ENCODE measurements at regions not wholly inside any gene's neighbourhood (a gene's known extent, or its start where the extent isn't known, plus 50 kb on each side); places are given as distances from the start of the nearest gene placed in this dataset.

- no peaks in the 10 kb centered on the region for H3K9me3 ChIP-seq (ENCODE audit: control insufficient read depth in 5 of 5, low read length in 5 of 5)
- H3K9ac ChIP-seq (ENCODE audit: low read length in 5 of 5): no peak overlapping the region
- no peak overlapping the region for H3K4me3 ChIP-seq (ENCODE audit: low read depth in 1 of 5, low read length in 5 of 5)
- peaks cover 0 to 13% (median 8%) of the 10 kb centered on the region in 5 donors for H3K4me1 ChIP-seq (ENCODE audit: control insufficient read depth in 5 of 5, insufficient read depth in 5 of 5, low read length in 5 of 5)
- H3K27ac ChIP-seq (ENCODE audit: low read depth, low read length): no peak overlapping the region
- no peaks in the 10 kb centered on the region for H3K27me3 ChIP-seq (ENCODE audit: control insufficient read depth in 5 of 5, insufficient read depth in 4 of 5, low read length in 5 of 5)
- H3K36me3 ChIP-seq (ENCODE audit: control insufficient read depth in 5 of 5, insufficient read depth in 5 of 5, low read length in 5 of 5): no peaks in the 10 kb centered on the region
These were observed 101.4 kb upstream of the PDE5A start for GRCh38 chr4:119729835-119730670.

GRCh38 chr4:119728692-119729593, 100.3 kb upstream of the PDE5A start:
- Histone ChIP-seq H3K36me3 (ENCODE audit: control insufficient read depth in 5 of 5, insufficient read depth in 5 of 5, low read length in 5 of 5) (no peaks in the 10 kb centered on the region), H3K4me1 (ENCODE audit: control insufficient read depth in 5 of 5, insufficient read depth in 5 of 5, low read length in 5 of 5) (peaks cover 0 to 13% (median 8%) of the 10 kb centered on the region in 5 donors)

GRCh38 chr4:119728185-119728584, 99.6 kb upstream of the PDE5A start:
- Histone ChIP-seq H3K9me3 (ENCODE audit: control insufficient read depth in 5 of 5, low read length in 5 of 5) (no peaks in the 10 kb centered on the region), H3K9ac (ENCODE audit: low read length in 5 of 5) (no peak overlapping the region)

More at GRCh38 chr4:119728692-119729593, 100.3 kb upstream of the PDE5A start:
- Histone ChIP-seq H3K27ac (ENCODE audit: low read depth, low read length) (no peak overlapping the region), H3K4me3 (ENCODE audit: low read depth in 1 of 5, low read length in 5 of 5) (no peak overlapping the region), H3K9me3 (ENCODE audit: control insufficient read depth in 5 of 5, low read length in 5 of 5) (no peaks in the 10 kb centered on the region), H3K9ac (ENCODE audit: low read length in 5 of 5) (no peak overlapping the region), H3K27me3 (ENCODE audit: control insufficient read depth in 5 of 5, insufficient read depth in 4 of 5, low read length in 5 of 5) (no peaks in the 10 kb centered on the region)

GRCh38 chr4:119726505-119726904, 97.9 kb upstream of the PDE5A start:
- H3K9me3 ChIP-seq (ENCODE audit: control insufficient read depth in 5 of 5, low read length in 5 of 5): no peaks in the 10 kb centered on the region
- no peak overlapping the region for H3K9ac ChIP-seq (ENCODE audit: low read length in 5 of 5)
- H3K27me3 ChIP-seq (ENCODE audit: control insufficient read depth in 5 of 5, insufficient read depth in 4 of 5, low read length in 5 of 5): no peaks in the 10 kb centered on the region
- H3K4me3 ChIP-seq (ENCODE audit: low read depth in 1 of 5, low read length in 5 of 5): no peak overlapping the region
- peaks cover 0 to 9% (median 3%) of the 10 kb centered on the region in 5 donors for H3K4me1 ChIP-seq (ENCODE audit: control insufficient read depth in 5 of 5, insufficient read depth in 5 of 5, low read length in 5 of 5)
- H3K27ac ChIP-seq (ENCODE audit: low read depth, low read length): no peak overlapping the region
- no peaks in the 10 kb centered on the region for H3K36me3 ChIP-seq (ENCODE audit: control insufficient read depth in 5 of 5, insufficient read depth in 5 of 5, low read length in 5 of 5)

More at GRCh38 chr4:119728185-119728584, 99.6 kb upstream of the PDE5A start:
- H3K27ac ChIP-seq (ENCODE audit: low read depth, low read length): no peak overlapping the region
- no peak overlapping the region for H3K4me3 ChIP-seq (ENCODE audit: low read depth in 1 of 5, low read length in 5 of 5)
- H3K27me3 ChIP-seq (ENCODE audit: control insufficient read depth in 5 of 5, insufficient read depth in 4 of 5, low read length in 5 of 5): no peaks in the 10 kb centered on the region
- peaks cover 0 to 13% (median 8%) of the 10 kb centered on the region in 5 donors for H3K4me1 ChIP-seq (ENCODE audit: control insufficient read depth in 5 of 5, insufficient read depth in 5 of 5, low read length in 5 of 5)
- no peaks in the 10 kb centered on the region for H3K36me3 ChIP-seq (ENCODE audit: control insufficient read depth in 5 of 5, insufficient read depth in 5 of 5, low read length in 5 of 5)

- no peaks in the 10 kb centered on the region for H3K9me3 ChIP-seq (ENCODE audit: control insufficient read depth in 5 of 5, low read length in 5 of 5)
- no peak overlapping the region for H3K9ac ChIP-seq (ENCODE audit: low read length in 5 of 5)
- H3K27ac ChIP-seq (ENCODE audit: low read depth, low read length): no peak overlapping the region
- no peaks in the 10 kb centered on the region for H3K27me3 ChIP-seq (ENCODE audit: control insufficient read depth in 5 of 5, insufficient read depth in 4 of 5, low read length in 5 of 5)
- H3K4me3 ChIP-seq (ENCODE audit: low read depth in 1 of 5, low read length in 5 of 5): no peak overlapping the region
- no peaks in the 10 kb centered on the region for H3K36me3 ChIP-seq (ENCODE audit: control insufficient read depth in 5 of 5, insufficient read depth in 5 of 5, low read length in 5 of 5)
- peaks cover 0 to 4% (median 3%) of the 10 kb centered on the region in 5 donors for H3K4me1 ChIP-seq (ENCODE audit: control insufficient read depth in 5 of 5, insufficient read depth in 5 of 5, low read length in 5 of 5)
These were observed 97.2 kb upstream of the PDE5A start for GRCh38 chr4:119725688-119726330.

GRCh38 chr4:119725011-119725410, 96.4 kb upstream of the PDE5A start:
- no peaks in the 10 kb centered on the region for H3K36me3 ChIP-seq (ENCODE audit: control insufficient read depth in 5 of 5, insufficient read depth in 5 of 5, low read length in 5 of 5)
- H3K9me3 ChIP-seq (ENCODE audit: control insufficient read depth in 5 of 5, low read length in 5 of 5): peaks cover 0 to 5% (median 0%) of the 10 kb centered on the region in 5 donors
- H3K9ac ChIP-seq (ENCODE audit: low read length in 5 of 5): no peak overlapping the region
- H3K27ac ChIP-seq (ENCODE audit: low read depth, low read length): no peak overlapping the region
- H3K27me3 ChIP-seq (ENCODE audit: control insufficient read depth in 5 of 5, insufficient read depth in 4 of 5, low read length in 5 of 5): no peaks in the 10 kb centered on the region
- no peak overlapping the region for H3K4me3 ChIP-seq (ENCODE audit: low read depth in 1 of 5, low read length in 5 of 5)
- H3K4me1 ChIP-seq (ENCODE audit: control insufficient read depth in 5 of 5, insufficient read depth in 5 of 5, low read length in 5 of 5): peaks cover 0 to 2% (median 0%) of the 10 kb centered on the region in 5 donors

- Histone ChIP-seq H3K4me1 (ENCODE audit: control insufficient read depth in 5 of 5, insufficient read depth in 5 of 5, low read length in 5 of 5) (no peaks in the 10 kb centered on the region), H3K27ac (ENCODE audit: low read depth, low read length) (no peak overlapping the region), H3K9me3 (ENCODE audit: control insufficient read depth in 5 of 5, low read length in 5 of 5) (peaks cover 0 to 12% (median 0%) of the 10 kb centered on the region in 5 donors), H3K36me3 (ENCODE audit: control insufficient read depth in 5 of 5, insufficient read depth in 5 of 5, low read length in 5 of 5) (no peaks in the 10 kb centered on the region), H3K4me3 (ENCODE audit: low read depth in 1 of 5, low read length in 5 of 5) (no peak overlapping the region), H3K27me3 (ENCODE audit: control insufficient read depth in 5 of 5, insufficient read depth in 4 of 5, low read length in 5 of 5) (no peaks in the 10 kb centered on the region), H3K9ac (ENCODE audit: low read length in 5 of 5) (no peak overlapping the region)
These were observed 94.1 kb upstream of the PDE5A start for GRCh38 chr4:119722670-119723069.

- peaks cover 0 to 15% (median 0%) of the 10 kb centered on the region in 5 donors for H3K9me3 ChIP-seq (ENCODE audit: control insufficient read depth in 5 of 5, low read length in 5 of 5)
- no peak overlapping the region for H3K9ac ChIP-seq (ENCODE audit: low read length in 5 of 5)
- no peaks in the 10 kb centered on the region for H3K27me3 ChIP-seq (ENCODE audit: control insufficient read depth in 5 of 5, insufficient read depth in 4 of 5, low read length in 5 of 5)
- no peak overlapping the region for H3K27ac ChIP-seq (ENCODE audit: low read depth, low read length)
- H3K4me3 ChIP-seq (ENCODE audit: low read depth in 1 of 5, low read length in 5 of 5): no peak overlapping the region
- no peaks in the 10 kb centered on the region for H3K4me1 ChIP-seq (ENCODE audit: control insufficient read depth in 5 of 5, insufficient read depth in 5 of 5, low read length in 5 of 5)
- no peaks in the 10 kb centered on the region for H3K36me3 ChIP-seq (ENCODE audit: control insufficient read depth in 5 of 5, insufficient read depth in 5 of 5, low read length in 5 of 5)
These were observed 93.3 kb upstream of the PDE5A start for GRCh38 chr4:119721878-119722277.

- peaks cover 0 to 24% (median 12%) of the 10 kb centered on the region in 5 donors for H3K9me3 ChIP-seq (ENCODE audit: control insufficient read depth in 5 of 5, low read length in 5 of 5)
These were observed 87.2 kb upstream of the PDE5A start for GRCh38 chr4:119715490-119716445.

More at GRCh38 chr4:119715490-119716445, 87.2 kb upstream of the PDE5A start:
- Histone ChIP-seq H3K36me3 (ENCODE audit: control insufficient read depth in 5 of 5, insufficient read depth in 5 of 5, low read length in 5 of 5) (no peaks in the 10 kb centered on the region), H3K4me3 (ENCODE audit: low read depth in 1 of 5, low read length in 5 of 5) (no peak overlapping the region), H3K27me3 (ENCODE audit: control insufficient read depth in 5 of 5, insufficient read depth in 4 of 5, low read length in 5 of 5) (no peaks in the 10 kb centered on the region), H3K9ac (ENCODE audit: low read length in 5 of 5) (no peak overlapping the region), H3K27ac (ENCODE audit: low read depth, low read length) (no peak overlapping the region), H3K4me1 (ENCODE audit: control insufficient read depth in 5 of 5, insufficient read depth in 5 of 5, low read length in 5 of 5) (no peaks in the 10 kb centered on the region)

Measured in subcutaneous abdominal adipose tissue (tissue), 5 donors.